ENCODE measurements at regions not wholly inside any gene's neighbourhood (a gene's known extent, or its start where the extent isn't known, plus 50 kb on each side); places are given as distances from the start of the nearest gene placed in this dataset.

DNA sequence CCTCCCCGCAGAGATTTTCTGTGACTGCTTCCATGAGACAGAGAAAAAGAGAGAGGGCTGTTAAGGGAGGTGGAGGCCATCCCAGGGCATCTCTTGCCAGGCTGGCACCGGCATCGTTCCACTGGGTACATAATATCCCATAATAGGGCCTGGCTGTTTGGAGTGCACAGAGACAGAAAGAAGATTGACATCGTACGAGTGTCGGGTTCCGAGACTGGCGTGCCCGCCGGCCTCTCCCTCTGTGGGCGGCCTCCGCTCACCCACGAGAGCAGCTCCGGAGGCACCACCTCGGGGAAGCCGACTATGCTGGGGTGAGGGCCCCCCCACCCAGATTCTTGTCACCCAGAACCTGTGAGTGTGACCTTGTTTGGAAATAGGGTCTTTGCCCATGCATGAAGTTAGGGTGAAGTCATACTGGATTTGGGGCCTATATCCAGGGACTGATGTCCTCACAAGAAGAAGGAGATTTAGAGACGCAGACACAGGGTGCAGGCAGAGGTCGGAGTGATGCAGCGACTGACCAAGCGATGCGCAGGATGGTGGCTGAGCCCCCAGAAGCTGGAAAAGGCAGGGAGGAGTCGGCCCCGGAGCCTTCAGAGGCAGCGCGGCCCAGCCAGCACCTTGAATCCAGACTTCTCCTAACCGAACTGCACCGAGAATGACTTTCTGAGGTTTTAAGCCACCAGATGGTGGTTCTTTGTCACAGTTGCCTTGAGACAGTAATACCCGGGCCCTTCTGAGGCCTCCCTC, 101.8 kb upstream of the CIBAR2 start:
- Histone ChIP-seq H3K9me3 (ENCODE audit: control insufficient read depth, low read depth, low read length) (no peaks in the 10 kb centered on the region), H3K4me1 (ENCODE audit: control insufficient read depth, extremely low read depth, insufficient read depth, low read length) (peaks cover 11% of the 10 kb centered on the region), H3K9ac (ENCODE audit: control insufficient read depth, extremely low read depth, insufficient read depth, low read length) (no peak overlapping the region), H3K9me1 (ENCODE audit: control insufficient read depth, extremely low read depth, insufficient read depth, low read length) (no peaks in the 10 kb centered on the region), H3K27ac (ENCODE audit: control insufficient read depth, insufficient read depth, low read length) (no peak overlapping the region), H3K27me3 (ENCODE audit: control insufficient read depth, extremely low read depth, insufficient read depth, low read length) (no peaks in the 10 kb centered on the region), H2AFZ (ENCODE audit: control insufficient read depth, low read length) (no peak overlapping the region), H4K20me1 (ENCODE audit: control insufficient read depth, extremely low read depth, insufficient read depth, low read length) (no peaks in the 10 kb centered on the region), H3K4me2 (ENCODE audit: control insufficient read depth, extremely low read depth, insufficient read depth, low read depth, low read length) (no peak overlapping the region), H3K36me3 (ENCODE audit: control insufficient read depth in 2 of 2, extremely low read depth in 1 of 2, insufficient read depth in 2 of 2, low read length in 2 of 2) (no peaks in the 10 kb centered on the region), H3K4me3 (ENCODE audit: control insufficient read depth in 2 of 3, extremely low read depth in 1 of 3, insufficient read depth in 2 of 3, low read depth in 1 of 3, low read length in 3 of 3) (no peak overlapping the region), H3K79me2 (ENCODE audit: control insufficient read depth, insufficient read depth, low read length) (no peaks in the 10 kb centered on the region)
- dilution Hi-C loops (cut with MboI; ENCODE audit: extremely low pct_ligation_motif_present, low sequenced_read_pairs): no loop called here
- TF ChIP-seq EZH2 (IDR thresholded peaks at IDR 0.05; ENCODE audit: low read length): no peak
- TF ChIP-seq, protein P1, sequence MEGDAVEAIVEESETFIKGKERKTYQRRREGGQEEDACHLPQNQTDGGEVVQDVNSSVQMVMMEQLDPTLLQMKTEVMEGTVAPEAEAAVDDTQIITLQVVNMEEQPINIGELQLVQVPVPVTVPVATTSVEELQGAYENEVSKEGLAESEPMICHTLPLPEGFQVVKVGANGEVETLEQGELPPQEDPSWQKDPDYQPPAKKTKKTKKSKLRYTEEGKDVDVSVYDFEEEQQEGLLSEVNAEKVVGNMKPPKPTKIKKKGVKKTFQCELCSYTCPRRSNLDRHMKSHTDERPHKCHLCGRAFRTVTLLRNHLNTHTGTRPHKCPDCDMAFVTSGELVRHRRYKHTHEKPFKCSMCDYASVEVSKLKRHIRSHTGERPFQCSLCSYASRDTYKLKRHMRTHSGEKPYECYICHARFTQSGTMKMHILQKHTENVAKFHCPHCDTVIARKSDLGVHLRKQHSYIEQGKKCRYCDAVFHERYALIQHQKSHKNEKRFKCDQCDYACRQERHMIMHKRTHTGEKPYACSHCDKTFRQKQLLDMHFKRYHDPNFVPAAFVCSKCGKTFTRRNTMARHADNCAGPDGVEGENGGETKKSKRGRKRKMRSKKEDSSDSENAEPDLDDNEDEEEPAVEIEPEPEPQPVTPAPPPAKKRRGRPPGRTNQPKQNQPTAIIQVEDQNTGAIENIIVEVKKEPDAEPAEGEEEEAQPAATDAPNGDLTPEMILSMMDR (optimal IDR thresholded peaks at IDR 0.05 in 1 of 3, IDR thresholded peaks at IDR 0.05 in 1 of 3, conservative IDR thresholded peaks at IDR 0.05 in 1 of 3; ENCODE audit: extremely low read depth in 1 of 3, insufficient read depth in 2 of 3, low read length in 3 of 3): no peak
- FAIRE-seq: no peak
- DNase-seq (ENCODE audit: low read depth, low spot score): no peak

DNA sequence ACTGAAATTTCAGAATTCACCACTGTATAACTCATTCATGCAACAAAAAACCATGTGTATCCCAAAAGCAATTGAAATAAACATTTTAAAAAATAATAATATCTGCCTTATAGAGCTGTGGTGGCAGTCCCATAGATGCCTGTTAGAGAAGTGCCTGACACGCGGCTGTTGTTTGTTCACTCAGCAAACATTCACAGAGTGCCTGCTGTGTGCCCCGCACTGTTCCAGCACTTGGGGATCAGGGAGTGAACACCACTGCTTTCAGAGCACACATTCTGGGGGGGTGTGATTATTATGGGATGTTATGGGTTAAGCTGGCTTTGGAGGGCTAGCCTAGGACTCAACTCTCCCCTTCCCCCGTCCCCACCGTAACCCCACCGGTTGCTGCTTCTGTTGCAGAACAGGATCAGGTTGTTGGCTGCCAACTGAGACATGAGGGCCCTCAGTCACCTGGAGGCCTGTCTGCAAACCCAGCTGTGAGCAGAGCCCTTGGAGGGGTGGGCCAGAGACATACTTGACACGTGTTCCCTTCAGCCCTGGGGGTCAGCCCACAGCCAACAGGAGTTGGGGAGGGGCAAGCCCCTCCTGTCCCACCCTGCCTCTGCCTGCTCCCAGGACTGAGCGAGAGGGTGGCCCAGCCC, 103.3 kb upstream of the CIBAR2 start:
- dilution Hi-C loops (cut with MboI; ENCODE audit: extremely low pct_ligation_motif_present, low sequenced_read_pairs): no loop called here
- TF ChIP-seq EZH2 (IDR thresholded peaks at IDR 0.05; ENCODE audit: low read length): no peak
- TF ChIP-seq, protein P1 (optimal IDR thresholded peaks at IDR 0.05 in 1 of 3, IDR thresholded peaks at IDR 0.05 in 1 of 3, conservative IDR thresholded peaks at IDR 0.05 in 1 of 3; ENCODE audit: extremely low read depth in 1 of 3, insufficient read depth in 2 of 3, low read length in 3 of 3): no peak
- H3K9ac ChIP-seq (ENCODE audit: control insufficient read depth, extremely low read depth, insufficient read depth, low read length): no peak overlapping the region
- H3K79me2 ChIP-seq (ENCODE audit: control insufficient read depth, insufficient read depth, low read length): no peaks in the 10 kb centered on the region
- H3K4me1 ChIP-seq (ENCODE audit: control insufficient read depth, extremely low read depth, insufficient read depth, low read length): peaks cover 19% of the 10 kb centered on the region
- no peak overlapping the region for H3K27ac ChIP-seq (ENCODE audit: control insufficient read depth, insufficient read depth, low read length)
- no peaks in the 10 kb centered on the region for H3K36me3 ChIP-seq (ENCODE audit: control insufficient read depth in 2 of 2, extremely low read depth in 1 of 2, insufficient read depth in 2 of 2, low read length in 2 of 2)
- no peak for FAIRE-seq
- no peak for DNase-seq (ENCODE audit: low read depth, low spot score)
- no peaks in the 10 kb centered on the region for H3K9me3 ChIP-seq (ENCODE audit: control insufficient read depth, low read depth, low read length)
- H4K20me1 ChIP-seq (ENCODE audit: control insufficient read depth, extremely low read depth, insufficient read depth, low read length): no peaks in the 10 kb centered on the region
- no peaks in the 10 kb centered on the region for H3K27me3 ChIP-seq (ENCODE audit: control insufficient read depth, extremely low read depth, insufficient read depth, low read length)
- no peak overlapping the region for H3K4me2 ChIP-seq (ENCODE audit: control insufficient read depth, extremely low read depth, insufficient read depth, low read depth, low read length)
- H2AFZ ChIP-seq (ENCODE audit: control insufficient read depth, low read length): no peak overlapping the region
- no peaks in the 10 kb centered on the region for H3K9me1 ChIP-seq (ENCODE audit: control insufficient read depth, extremely low read depth, insufficient read depth, low read length)
- H3K4me3 ChIP-seq (ENCODE audit: control insufficient read depth in 2 of 3, extremely low read depth in 1 of 3, insufficient read depth in 2 of 3, low read depth in 1 of 3, low read length in 3 of 3): no peak overlapping the region
